Astrocyte (in vitro differentiated cells and primary cell): ENCODE measurements at regions not wholly inside any gene's neighbourhood (a gene's known extent, or its start where the extent isn't known, plus 50 kb on each side); places are given as distances from the start of the nearest gene placed in this dataset.

Source experiments
- DNase-seq: peaks from one replicate; pipeline ENCODE4 v3.0.0-alpha.2; 2010; ENCODE audit warnings: low read depth
- FAIRE-seq: peaks from 2 replicates; lab custom pipeline; 2011; peaks lifted over from hg19 to GRCh38; lab: Jason Lieb, UNC
- H2AFZ ChIP-seq: 2 replicates; pipeline ENCODE4 v1.6.0; 2012; ENCODE audit warnings: low read depth, low read length, inconsistent platforms
- H3K27ac ChIP-seq: 2 replicates; pipeline ENCODE4 v1.5.1; 2011; ENCODE audit warnings: low read depth, low read length, inconsistent platforms
- H3K27me3 ChIP-seq: 2 replicates; pipeline ENCODE4 v1.6.0; 2011; ENCODE audit warnings: low read length, inconsistent platforms; ENCODE audit not compliant: insufficient read depth
- H3K36me3 ChIP-seq: 2 replicates; pipeline ENCODE4 v1.5.1; 2011; ENCODE audit warnings: low read length, inconsistent platforms; ENCODE audit not compliant: insufficient read depth
- H3K4me1 ChIP-seq: 2 replicates; pipeline ENCODE4 v1.5.1; 2011; ENCODE audit warnings: low read length, inconsistent platforms; ENCODE audit not compliant: insufficient read depth
- H3K4me2 ChIP-seq: 2 replicates; pipeline ENCODE4 v1.6.0; 2012; ENCODE audit warnings: low read length, inconsistent platforms
- H3K4me3 ChIP-seq: 2 replicates; pipeline ENCODE4 v1.5.1; 2011; ENCODE audit warnings: low read depth, mild to moderate bottlenecking, low read length, inconsistent platforms; ENCODE audit not compliant: insufficient read depth
- H3K79me2 ChIP-seq: 2 replicates; pipeline ENCODE4 v1.6.0; 2012; ENCODE audit warnings: mild to moderate bottlenecking, low read length, inconsistent platforms; ENCODE audit not compliant: insufficient read depth
- H3K9ac ChIP-seq: 2 replicates; pipeline ENCODE4 v1.6.0; 2012; ENCODE audit warnings: mild to moderate bottlenecking, low read length, inconsistent platforms
- H3K9me3 ChIP-seq: 2 replicates; pipeline ENCODE4 v1.5.1; 2012; ENCODE audit warnings: low read depth, mild to moderate bottlenecking, low read length, inconsistent platforms; ENCODE audit not compliant: insufficient read depth
- H4K20me1 ChIP-seq: 2 replicates; pipeline ENCODE4 v1.6.0; 2012; ENCODE audit warnings: low read length, inconsistent platforms; ENCODE audit not compliant: insufficient read depth
- H3K27ac Mint-ChIP-seq: one replicate; pipeline ENCODE4 v1.8.0; 2021; ENCODE audit warnings: mild to moderate bottlenecking, mixed read lengths; ENCODE audit not compliant: unreplicated experiment
- H3K27me3 Mint-ChIP-seq: one replicate; pipeline ENCODE4 v1.8.0; 2021; ENCODE audit warnings: low read depth, mixed read lengths; ENCODE audit not compliant: unreplicated experiment
- H3K36me3 Mint-ChIP-seq: one replicate; pipeline ENCODE4 v1.8.0; 2021; ENCODE audit warnings: low read depth, mixed read lengths; ENCODE audit not compliant: unreplicated experiment
- H3K4me1 Mint-ChIP-seq: one replicate; pipeline ENCODE4 v1.8.0; 2021; ENCODE audit warnings: low read depth, mixed read lengths; ENCODE audit not compliant: unreplicated experiment
- H3K4me3 Mint-ChIP-seq: one replicate; pipeline ENCODE4 v1.8.0; 2021; ENCODE audit warnings: mild to moderate bottlenecking, moderate library complexity, mixed read lengths; ENCODE audit not compliant: unreplicated experiment
- H3K9me3 Mint-ChIP-seq: one replicate; pipeline ENCODE4 v1.8.0; 2021; ENCODE audit warnings: mild to moderate bottlenecking, mixed read lengths; ENCODE audit not compliant: unreplicated experiment
- CTCF ChIP-seq: IDR thresholded peaks from 2 replicates; pipeline ENCODE4 v1.5.1; 2011; ENCODE audit warnings: low read depth, mild to moderate bottlenecking, inconsistent platforms, low read length, moderate library complexity; ENCODE audit not compliant: insufficient read depth
- EZH2 ChIP-seq: IDR thresholded peaks from 2 replicates; pipeline ENCODE4 v1.6.1; 2012; ENCODE audit warnings: mild to moderate bottlenecking, low read length, inconsistent platforms; ENCODE audit not compliant: insufficient read depth

GRCh38 chr20:40120827-40121226 is 568.2 kb downstream of the MAFB start:
- H3K27me3 Mint-ChIP-seq = peaks cover 14% of the 10 kb centered on the region
- H3K9ac ChIP-seq = no peak overlapping the region
- H3K27ac ChIP-seq = no peak overlapping the region
- no peaks in the 10 kb centered on the region for H3K27me3 ChIP-seq
- no peaks in the 10 kb centered on the region for H3K79me2 ChIP-seq
- H3K9me3 ChIP-seq = peaks cover 4% of the 10 kb centered on the region
- no peak overlapping the region for H3K4me3 ChIP-seq
- no peaks in the 10 kb centered on the region for H4K20me1 ChIP-seq
- H3K4me1 ChIP-seq = no peaks in the 10 kb centered on the region
- DNase-seq = no peak
- TF ChIP-seq EZH2 (no peak), CTCF (no peak)
- no peak overlapping the region for H3K4me3 Mint-ChIP-seq
- H3K36me3 Mint-ChIP-seq = no peaks in the 10 kb centered on the region
- H3K4me1 Mint-ChIP-seq = no peaks in the 10 kb centered on the region
- no peak overlapping the region for H2AFZ ChIP-seq
- no peak for FAIRE-seq
- H3K4me2 ChIP-seq = no peak overlapping the region
- H3K27ac Mint-ChIP-seq = no peak overlapping the region
- H3K36me3 ChIP-seq = no peaks in the 10 kb centered on the region
- H3K9me3 Mint-ChIP-seq = no peaks in the 10 kb centered on the region

GRCh38 chr20:40111282-40111681 is 577.8 kb downstream of the MAFB start:
- no peak overlapping the region for H3K27ac Mint-ChIP-seq
- no peaks in the 10 kb centered on the region for H3K27me3 ChIP-seq
- H3K4me2 ChIP-seq = no peak overlapping the region
- DNase-seq (no peak), FAIRE-seq (no peak)
- no peaks in the 10 kb centered on the region for H3K79me2 ChIP-seq
- no peaks in the 10 kb centered on the region for H3K36me3 Mint-ChIP-seq
- no peak overlapping the region for H3K4me3 Mint-ChIP-seq
- no peak overlapping the region for H3K4me3 ChIP-seq
- no peak for TF ChIP-seq EZH2
- no peak for TF ChIP-seq CTCF
- no peaks in the 10 kb centered on the region for H3K9me3 Mint-ChIP-seq
- no peaks in the 10 kb centered on the region for H3K9me3 ChIP-seq
- H3K4me1 ChIP-seq = no peaks in the 10 kb centered on the region
- peaks cover 3% of the 10 kb centered on the region for H3K4me1 Mint-ChIP-seq
- peaks cover 2% of the 10 kb centered on the region for H3K27me3 Mint-ChIP-seq
- no peaks in the 10 kb centered on the region for H4K20me1 ChIP-seq
- no peaks in the 10 kb centered on the region for H3K36me3 ChIP-seq
- H2AFZ ChIP-seq = no peak overlapping the region
- H3K9ac ChIP-seq = no peak overlapping the region
- H3K27ac ChIP-seq = no peak overlapping the region

GRCh38 chr20:40110311-40110831 is 578.7 kb downstream of the MAFB start:
- Mint-ChIP-seq H3K9me3 (no peaks in the 10 kb centered on the region), H3K27me3 (peaks cover 2% of the 10 kb centered on the region), H3K27ac (no peak overlapping the region), H3K4me1 (peaks cover 3% of the 10 kb centered on the region), H3K36me3 (no peaks in the 10 kb centered on the region), H3K4me3 (no peak overlapping the region)
- Histone ChIP-seq H3K4me3 (no peak overlapping the region), H3K9ac (no peak overlapping the region), H3K4me1 (no peaks in the 10 kb centered on the region), H3K27ac (no peak overlapping the region), H4K20me1 (no peaks in the 10 kb centered on the region), H3K27me3 (no peaks in the 10 kb centered on the region), H3K4me2 (no peak overlapping the region), H3K9me3 (no peaks in the 10 kb centered on the region), H3K36me3 (no peaks in the 10 kb centered on the region), H3K79me2 (no peaks in the 10 kb centered on the region), H2AFZ (no peak overlapping the region)
- FAIRE-seq (no peak), DNase-seq (no peak)
- TF ChIP-seq EZH2 (no peak), CTCF (no peak)
